HCT116 (cell line): ENCODE measurements at regions not wholly inside any gene's neighbourhood (a gene's known extent, or its start where the extent isn't known, plus 50 kb on each side); places are given as distances from the start of the nearest gene placed in this dataset.

Source experiments
- ATAC-seq: fragments of 200-7000 bp; cut with Tn5 transposase; 2 replicates; pipeline ENCODE4 v1.9.1; 2020; ENCODE audit warnings: mild to moderate bottlenecking, moderate library complexity
- BruUV-seq: library from RNA; stranded (reverse); fragments of 400-500 nt; replicated peaks from 2 replicates; lab custom pipeline; 2021; lab: Mats Ljungman, UMichigan
- CTCF ChIA-PET: fragments of 300-600 bp; sonication (Branson Sonifier 250); formaldehyde crosslinking; loops from one replicate; lab custom pipeline; 2021; ENCODE audit warnings: antibody characterized with exemption; lab: Charles Lee
- POLR2A ChIA-PET: fragments of 300-600, 350-600 bp; sonication (Branson Sonifier 250); formaldehyde crosslinking; loops from one replicate; lab custom pipeline; 2021; ENCODE audit warnings: antibody characterized with exemption; lab: Charles Lee
- RAD21 ChIA-PET, 2 experiments: fragments of 300-600 bp; sonication (Branson Sonifier 250); formaldehyde crosslinking; loops; one replicate each; lab custom pipeline; 2023; ENCODE audit warnings: low total read pairs in 2 of 2; ENCODE audit not compliant: uncharacterized antibody in 2 of 2, unreplicated experiment in 2 of 2, low non-redundant PET in 1 of 2; lab: Charles Lee
- DNase-seq: peaks from one replicate; pipeline ENCODE4 v3.0.0-alpha.2; 2010; ENCODE audit warnings: low read depth, low spot score
- H2AFZ ChIP-seq: fragments of 200-600 bp; shearing (Covaris generic), sonication (generic); 2 replicates; pipeline ENCODE4 v1.6.1; 2017; ENCODE audit warnings: low read depth, mixed run types, mixed read lengths, antibody characterized with exemption, low read length; ENCODE audit not compliant: poor library complexity, severe bottlenecking
- H3K27ac ChIP-seq: 2 replicates; pipeline ENCODE4 v1.5.1; 2012; ENCODE audit warnings: low read depth, low read length
- H3K27me3 ChIP-seq: fragments of 200-600 bp; sonication (generic); 2 replicates; pipeline ENCODE4 v1.6.1; 2016; ENCODE audit warnings: mixed run types, low read length, mixed read lengths; ENCODE audit not compliant: insufficient read depth
- H3K36me3 ChIP-seq, 2 experiments: fragments of 200-500 bp in 1 of 2; fragments of 200-600 bp in 1 of 2; sonication (Bioruptor generic) in 1 of 2; sonication (generic) in 1 of 2; 2 replicates each; pipeline versions ENCODE4 v1.5.1 to v1.6.1; 2014 to 2016; ENCODE audit warnings: low read length in 2 of 2, inconsistent platforms in 1 of 2, mixed read lengths in 1 of 2, mixed run types in 1 of 2; ENCODE audit not compliant: insufficient read depth in 2 of 2, control insufficient read depth in 1 of 2
- H3K4me1 ChIP-seq, 2 experiments: fragments of 200-600 bp in 1 of 2; sonication (generic) in 1 of 2; 2 replicates each; pipeline versions ENCODE4 v1.5.1 to v1.6.1; 2012 to 2017; ENCODE audit warnings: low read length in 2 of 2, inconsistent platforms in 1 of 2, mild to moderate bottlenecking in 1 of 2, mixed read lengths in 1 of 2, mixed run types in 1 of 2, moderate library complexity in 1 of 2; ENCODE audit not compliant: insufficient read depth in 2 of 2, control insufficient read depth in 1 of 2
- H3K4me2 ChIP-seq: fragments of 200-600 bp; sonication (generic); 2 replicates; pipeline ENCODE4 v1.6.1; 2017; ENCODE audit warnings: mixed run types, low read length, mixed read lengths
- H3K4me3 ChIP-seq, 2 experiments: fragments of 200-600 bp in 1 of 2; sonication (generic) in 1 of 2; replicated peaks in 1 of 2; 2 replicates each; pipeline ENCODE4 v1.5.1; 2011 to 2016; ENCODE audit warnings: low read length in 2 of 2, control low read depth in 1 of 2, low read depth in 1 of 2, mild to moderate bottlenecking in 1 of 2, mixed read lengths in 1 of 2, mixed run types in 1 of 2
- H3K79me2 ChIP-seq: fragments of 200-600 bp; sonication (generic); 2 replicates; pipeline ENCODE4 v1.6.1; 2017; ENCODE audit warnings: mild to moderate bottlenecking, mixed run types, low read length, moderate library complexity, mixed read lengths; ENCODE audit not compliant: insufficient read depth
- H3K9ac ChIP-seq: fragments of 200-600 bp; sonication (generic); 2 replicates; pipeline ENCODE4 v1.6.1; 2016; ENCODE audit warnings: low read length, mixed read lengths
- H3K9me2 ChIP-seq: fragments of 200-600 bp; sonication (generic), shearing (Covaris generic); 2 replicates; pipeline ENCODE4 v1.6.1; 2017; ENCODE audit warnings: mixed run types, mild to moderate bottlenecking, moderate library complexity; ENCODE audit not compliant: insufficient read depth
- H3K9me3 ChIP-seq, 2 experiments: fragments of 200-500 bp in 1 of 2; fragments of 200-600 bp in 1 of 2; sonication (Bioruptor generic) in 1 of 2; sonication (generic) in 1 of 2; 2 replicates each; pipeline ENCODE4 v1.6.1; 2014 to 2017; ENCODE audit warnings: low read length in 2 of 2, mixed read lengths in 2 of 2, inconsistent platforms in 1 of 2, low read depth in 1 of 2, mild to moderate bottlenecking in 1 of 2, mixed run types in 1 of 2, moderate library complexity in 1 of 2; ENCODE audit not compliant: control insufficient read depth in 1 of 2, insufficient read depth in 1 of 2
- H4K20me1 ChIP-seq: fragments of 200-600 bp; sonication (generic), shearing (Covaris generic); 2 replicates; pipeline ENCODE4 v1.6.1; 2017; ENCODE audit warnings: mixed run types, mild to moderate bottlenecking, moderate library complexity; ENCODE audit not compliant: insufficient read depth
- FOSL1 ChIP-seq: IDR thresholded peaks from 2 replicates; pipeline ENCODE4 v1.6.1; 2012; ENCODE audit warnings: low read depth
- JUND ChIP-seq: IDR thresholded peaks from 2 replicates; pipeline ENCODE4 v1.6.1; 2012
- SIN3A ChIP-seq: IDR thresholded peaks from 2 replicates; pipeline ENCODE4 v1.6.1; 2012; ENCODE audit warnings: low read depth
- SP1 ChIP-seq: IDR thresholded peaks from 2 replicates; pipeline ENCODE4 v1.6.1; 2012; ENCODE audit warnings: low read depth
- SRF ChIP-seq: IDR thresholded peaks from 2 replicates; pipeline ENCODE4 v1.6.1; 2012; ENCODE audit warnings: low read depth
- TCF7L2 ChIP-seq: IDR thresholded peaks from 2 replicates; pipeline ENCODE4 v1.7.0; 2011; ENCODE audit warnings: borderline replicate concordance, inconsistent platforms; ENCODE audit not compliant: insufficient read depth, insufficient read length; ENCODE audit errors: extremely low read depth
- YY1 ChIP-seq: IDR thresholded peaks from 2 replicates; pipeline ENCODE4 v1.6.1; 2011; ENCODE audit warnings: low read length, low read depth, moderate library complexity, mild to moderate bottlenecking; ENCODE audit not compliant: insufficient replicate concordance; ENCODE audit errors: extremely low read depth
- ZNF274 ChIP-seq: fragments of 200-500 bp; sonication (Bioruptor generic); IDR thresholded peaks from 2 replicates; pipeline ENCODE4 v1.6.1; 2014; ENCODE audit warnings: mild to moderate bottlenecking, low read depth, low read length, inconsistent platforms
- intact Hi-C: fragments of 100-400 bp; cut with micrococcal nuclease; formaldehyde crosslinking; loops from 2 replicates; pipeline ENCODE4 v1.10.0; 2022
- TF ChIP-seq, protein P1 (sequence below): IDR thresholded peaks from 2 replicates; pipeline ENCODE4 v1.6.1; 2011; ENCODE audit warnings: mild to moderate bottlenecking, low read length, moderate library complexity; ENCODE audit not compliant: insufficient replicate concordance; ENCODE audit errors: extremely low read depth
- TF ChIP-seq, protein P2 (sequence below): IDR thresholded peaks from 2 replicates; pipeline ENCODE4 v1.6.1; 2012

DNA sequence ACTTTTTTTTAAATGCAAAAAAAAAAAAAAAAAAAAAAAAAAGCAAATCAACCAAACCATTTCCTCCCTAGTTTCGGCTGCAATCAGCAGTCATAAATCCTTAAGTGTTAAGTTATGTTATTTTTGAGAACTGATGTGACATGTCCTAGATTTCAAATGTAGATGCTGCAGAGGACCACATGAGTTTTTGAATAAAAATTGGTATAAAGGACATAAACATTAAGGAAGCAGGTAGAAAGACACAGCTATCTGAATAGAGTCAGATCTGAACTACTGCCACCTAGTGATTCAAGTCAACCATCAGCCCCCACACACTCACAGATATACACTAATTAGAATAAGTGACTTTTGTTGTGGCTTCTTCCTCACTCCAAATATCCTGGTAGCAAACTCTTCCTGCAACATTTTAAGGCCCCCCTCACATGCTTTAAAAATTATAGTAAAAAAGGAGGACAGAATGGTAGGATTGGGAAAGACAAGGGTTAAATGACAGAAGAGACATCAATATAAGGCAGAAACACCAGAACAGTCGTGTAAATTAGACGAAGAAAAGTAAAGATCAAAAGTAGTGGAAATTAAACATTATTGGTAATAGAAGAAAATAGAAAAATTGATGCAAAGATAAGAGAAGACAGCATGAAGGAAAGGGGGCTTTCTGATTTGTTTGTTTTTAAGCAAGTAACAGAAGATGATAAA is 394.5 kb upstream of the ATP2B1 start (continued):
- TF ChIP-seq, protein P1, sequence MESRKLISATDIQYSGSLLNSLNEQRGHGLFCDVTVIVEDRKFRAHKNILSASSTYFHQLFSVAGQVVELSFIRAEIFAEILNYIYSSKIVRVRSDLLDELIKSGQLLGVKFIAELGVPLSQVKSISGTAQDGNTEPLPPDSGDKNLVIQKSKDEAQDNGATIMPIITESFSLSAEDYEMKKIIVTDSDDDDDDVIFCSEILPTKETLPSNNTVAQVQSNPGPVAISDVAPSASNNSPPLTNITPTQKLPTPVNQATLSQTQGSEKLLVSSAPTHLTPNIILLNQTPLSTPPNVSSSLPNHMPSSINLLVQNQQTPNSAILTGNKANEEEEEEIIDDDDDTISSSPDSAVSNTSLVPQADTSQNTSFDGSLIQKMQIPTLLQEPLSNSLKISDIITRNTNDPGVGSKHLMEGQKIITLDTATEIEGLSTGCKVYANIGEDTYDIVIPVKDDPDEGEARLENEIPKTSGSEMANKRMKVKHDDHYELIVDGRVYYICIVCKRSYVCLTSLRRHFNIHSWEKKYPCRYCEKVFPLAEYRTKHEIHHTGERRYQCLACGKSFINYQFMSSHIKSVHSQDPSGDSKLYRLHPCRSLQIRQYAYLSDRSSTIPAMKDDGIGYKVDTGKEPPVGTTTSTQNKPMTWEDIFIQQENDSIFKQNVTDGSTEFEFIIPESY = no peak
- TF ChIP-seq ZNF274 (no peak), JUND (no peak)

GRCh38 chr12:90100579-90100978 is 391.9 kb upstream of the ATP2B1 start:
- Histone ChIP-seq H4K20me1 (no peaks in the 10 kb centered on the region; the same call in 1 of the 2 replicates), H3K79me2 (no peaks in the 10 kb centered on the region), H3K36me3 (no peaks in the 10 kb centered on the region), H3K9me2 (no peaks in the 10 kb centered on the region), H3K4me2 (no peak overlapping the region), H3K4me3 (no peak overlapping the region), H2AFZ (no peak overlapping the region), H3K27ac (no peak overlapping the region), H3K9me3 (no peaks in the 10 kb centered on the region), H3K27me3 (no peaks in the 10 kb centered on the region), H3K9ac (no peak overlapping the region), H3K4me1 (no peaks in the 10 kb centered on the region)
- POLR2A ChIA-PET = no interaction called here
- no TSS peak for BruUV-seq
- no peak for ATAC-seq
- DNase-seq = no peak
- CTCF ChIA-PET = no interaction called here
- TF ChIP-seq ZNF274 (no peak), FOSL1 (no peak), TCF7L2 (no peak), JUND (no peak), SP1 (no peak), SIN3A (no peak), SRF (no peak), YY1 (no peak)
- TF ChIP-seq, protein P2, sequence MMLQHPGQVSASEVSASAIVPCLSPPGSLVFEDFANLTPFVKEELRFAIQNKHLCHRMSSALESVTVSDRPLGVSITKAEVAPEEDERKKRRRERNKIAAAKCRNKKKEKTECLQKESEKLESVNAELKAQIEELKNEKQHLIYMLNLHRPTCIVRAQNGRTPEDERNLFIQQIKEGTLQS = no peak
- TF ChIP-seq, protein P1 = no peak
- intact Hi-C loops = no loop called here
- RAD21 ChIA-PET = interaction anchor here in 1 of 2 experiments (0.6 kb wide), 1 partner anchor 1458 kb away, joined by 3 read pairs; no protein-coding TSS in a partner anchor
